ENCODE measurements at regions not wholly inside any gene's neighbourhood (a gene's known extent, or its start where the extent isn't known, plus 50 kb on each side); places are given as distances from the start of the nearest gene placed in this dataset.

DNA sequence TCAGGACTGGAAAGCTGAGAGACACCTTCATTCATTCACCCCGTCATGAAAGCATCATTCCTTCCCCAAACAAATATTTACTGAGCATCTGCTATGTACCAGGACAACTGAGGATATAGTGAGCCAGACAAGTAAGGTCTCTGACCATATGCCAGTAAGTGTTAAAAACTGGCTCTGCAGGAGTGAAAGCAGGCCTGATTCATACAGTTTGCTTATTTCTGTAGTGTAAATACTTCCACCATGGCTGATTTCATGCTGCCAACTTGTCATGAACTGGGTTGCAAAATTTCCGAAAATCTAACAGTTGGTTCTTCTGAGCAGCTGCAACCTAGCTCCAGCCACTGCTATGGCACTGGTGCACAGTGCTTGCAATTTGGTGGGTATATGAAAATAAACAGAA lies 68.1 kb downstream of the YIPF5 start:
- Histone ChIP-seq H3K9me3 (ENCODE audit: insufficient read depth, low read length) (no peaks in the 10 kb centered on the region), H3K36me3 (replicated peaks; ENCODE audit: low read depth, low read length) (no peaks in the 10 kb centered on the region), H3K4me2 (ENCODE audit: low read length) (no peak overlapping the region), H3K79me2 (ENCODE audit: low read length) (no peaks in the 10 kb centered on the region), H3K9ac (ENCODE audit: low read length) (no peak overlapping the region), H3K4me1 (ENCODE audit: low read length) (no peaks in the 10 kb centered on the region), H3K27ac (ENCODE audit: low read length) (no peak overlapping the region), H3K4me3 (ENCODE audit: low read length) (no peak overlapping the region), H3K27me3 (ENCODE audit: low read depth, low read length) (no peaks in the 10 kb centered on the region), H4K20me1 (ENCODE audit: insufficient read depth, low read length) (no peaks in the 10 kb centered on the region), H2AFZ (ENCODE audit: low read depth, low read length) (no peak overlapping the region)
- TF ChIP-seq EZH2phosphoT487 (IDR thresholded peaks at IDR 0.05; ENCODE audit: low read depth) (no peak), CTCF (IDR thresholded peaks at IDR 0.05; ENCODE audit: low read depth, low read length) (no peak)

- H2AFZ ChIP-seq (ENCODE audit: low read depth, low read length), result no peak overlapping the region
- no peaks in the 10 kb centered on the region for H4K20me1 ChIP-seq (ENCODE audit: insufficient read depth, low read length)
- no peaks in the 10 kb centered on the region for H3K4me1 ChIP-seq (ENCODE audit: low read length)
- no peaks in the 10 kb centered on the region for H3K36me3 ChIP-seq (replicated peaks; ENCODE audit: low read depth, low read length)
- no peak overlapping the region for H3K4me2 ChIP-seq (ENCODE audit: low read length)
- no peak overlapping the region for H3K4me3 ChIP-seq (ENCODE audit: low read length)
- H3K27ac ChIP-seq (ENCODE audit: low read length), result no peak overlapping the region
- TF ChIP-seq EZH2phosphoT487 (IDR thresholded peaks at IDR 0.05; ENCODE audit: low read depth) (no peak), CTCF (IDR thresholded peaks at IDR 0.05; ENCODE audit: low read depth, low read length) (no peak)
- H3K79me2 ChIP-seq (ENCODE audit: low read length), result no peaks in the 10 kb centered on the region
- H3K9me3 ChIP-seq (ENCODE audit: insufficient read depth, low read length), result no peaks in the 10 kb centered on the region
- H3K9ac ChIP-seq (ENCODE audit: low read length), result no peak overlapping the region
- no peaks in the 10 kb centered on the region for H3K27me3 ChIP-seq (ENCODE audit: low read depth, low read length)
Observed at GRCh38 chr5:144102979-144103378, 67.5 kb downstream of the YIPF5 start.

DNA sequence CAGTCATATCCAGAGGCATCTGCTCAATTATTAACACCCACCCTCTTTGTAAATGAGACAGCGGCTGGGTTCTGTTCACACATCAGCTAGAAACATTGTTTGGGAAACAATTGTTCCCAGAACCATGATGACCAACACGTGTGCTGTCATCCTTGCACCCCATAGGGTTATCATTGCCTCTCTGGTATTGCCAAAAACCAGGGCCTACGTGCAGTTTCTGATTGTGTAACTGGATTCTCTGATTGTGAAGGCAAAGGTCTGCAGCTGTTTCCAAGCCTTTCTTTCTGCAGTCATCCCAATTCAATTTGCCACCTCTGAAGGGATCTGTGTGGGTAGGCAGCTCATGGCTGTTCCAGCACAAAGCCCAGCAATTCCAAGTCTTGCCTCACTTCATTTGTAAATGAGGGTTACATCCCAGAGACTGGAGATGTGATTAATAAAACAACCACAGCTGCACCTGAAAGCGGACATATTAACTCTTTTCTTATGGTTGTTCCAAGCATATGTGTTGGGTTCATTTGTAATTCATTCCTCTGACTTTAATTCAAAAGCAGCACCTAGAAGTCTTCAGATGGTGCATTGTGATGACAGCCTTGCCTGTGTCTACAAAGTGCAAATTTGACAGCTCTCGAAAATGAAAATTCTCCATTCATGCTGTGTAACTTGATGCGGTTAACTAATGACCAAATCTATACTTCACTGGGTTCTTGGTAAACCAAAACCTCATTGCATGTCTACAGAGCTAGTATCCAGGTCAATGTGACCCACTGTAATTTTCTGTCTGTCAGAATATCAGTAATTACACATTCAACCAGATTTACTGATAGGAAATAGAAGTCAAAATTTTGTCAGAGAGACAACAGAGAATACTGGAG lies 66.6 kb downstream of the YIPF5 start:
- H3K36me3 ChIP-seq (replicated peaks; ENCODE audit: low read depth, low read length), result no peaks in the 10 kb centered on the region
- TF ChIP-seq EZH2phosphoT487 (IDR thresholded peaks at IDR 0.05; ENCODE audit: low read depth) (no peak), CTCF (IDR thresholded peaks at IDR 0.05; ENCODE audit: low read depth, low read length) (no peak)
- no peaks in the 10 kb centered on the region for H3K9me3 ChIP-seq (ENCODE audit: insufficient read depth, low read length)
- H4K20me1 ChIP-seq (ENCODE audit: insufficient read depth, low read length), result no peaks in the 10 kb centered on the region
- H3K27me3 ChIP-seq (ENCODE audit: low read depth, low read length), result no peaks in the 10 kb centered on the region
- H3K27ac ChIP-seq (ENCODE audit: low read length), result no peak overlapping the region
- H3K4me2 ChIP-seq (ENCODE audit: low read length), result no peak overlapping the region
- H3K4me3 ChIP-seq (ENCODE audit: low read length), result no peak overlapping the region
- H3K9ac ChIP-seq (ENCODE audit: low read length), result no peak overlapping the region
- H3K79me2 ChIP-seq (ENCODE audit: low read length), result no peaks in the 10 kb centered on the region
- H2AFZ ChIP-seq (ENCODE audit: low read depth, low read length), result no peak overlapping the region
- no peaks in the 10 kb centered on the region for H3K4me1 ChIP-seq (ENCODE audit: low read length)

- Histone ChIP-seq H3K36me3 (replicated peaks; ENCODE audit: low read depth, low read length) (no peaks in the 10 kb centered on the region), H3K27ac (ENCODE audit: low read length) (no peak overlapping the region), H3K27me3 (ENCODE audit: low read depth, low read length) (no peaks in the 10 kb centered on the region), H3K9ac (ENCODE audit: low read length) (no peak overlapping the region), H2AFZ (ENCODE audit: low read depth, low read length) (no peak overlapping the region), H3K9me3 (ENCODE audit: insufficient read depth, low read length) (no peaks in the 10 kb centered on the region), H3K4me3 (ENCODE audit: low read length) (no peak overlapping the region), H4K20me1 (ENCODE audit: insufficient read depth, low read length) (no peaks in the 10 kb centered on the region), H3K79me2 (ENCODE audit: low read length) (no peaks in the 10 kb centered on the region), H3K4me2 (ENCODE audit: low read length) (no peak overlapping the region), H3K4me1 (ENCODE audit: low read length) (no peaks in the 10 kb centered on the region)
- TF ChIP-seq EZH2phosphoT487 (IDR thresholded peaks at IDR 0.05; ENCODE audit: low read depth) (no peak), CTCF (IDR thresholded peaks at IDR 0.05; ENCODE audit: low read depth, low read length) (no peak)
Observed at GRCh38 chr5:144105371-144105770, 65.1 kb downstream of the YIPF5 start.
